Glutamatergic neuron (in vitro differentiated cells): ENCODE measurements at regions not wholly inside any gene's neighbourhood (a gene's known extent, or its start where the extent isn't known, plus 50 kb on each side); places are given as distances from the start of the nearest gene placed in this dataset.

Experiments
- DNase-seq: peaks from one replicate; pipeline ENCODE4 v3.0.0; 2022
- H3K27ac Mint-ChIP-seq: one replicate; pipeline ENCODE4 v1.8.0; 2020; ENCODE audit warnings: mild to moderate bottlenecking, mixed read lengths, inconsistent platforms; ENCODE audit not compliant: unreplicated experiment
- H3K27me3 Mint-ChIP-seq: one replicate; pipeline ENCODE4 v1.8.0; 2020; ENCODE audit warnings: mild to moderate bottlenecking, moderate library complexity, mixed read lengths, inconsistent platforms; ENCODE audit not compliant: unreplicated experiment
- H3K36me3 Mint-ChIP-seq: one replicate; pipeline ENCODE4 v1.8.0; 2020; ENCODE audit warnings: mild to moderate bottlenecking, mixed read lengths, inconsistent platforms; ENCODE audit not compliant: unreplicated experiment
- H3K4me1 Mint-ChIP-seq: one replicate; pipeline ENCODE4 v1.8.0; 2020; ENCODE audit warnings: mild to moderate bottlenecking, low read depth, mixed read lengths, inconsistent platforms; ENCODE audit not compliant: unreplicated experiment
- H3K4me3 Mint-ChIP-seq: one replicate; pipeline ENCODE4 v1.8.0; 2020; ENCODE audit warnings: mild to moderate bottlenecking, mixed read lengths, inconsistent platforms; ENCODE audit not compliant: unreplicated experiment
- H3K9me3 Mint-ChIP-seq: one replicate; pipeline ENCODE4 v1.8.0; 2020; ENCODE audit warnings: mild to moderate bottlenecking, moderate library complexity, mixed read lengths, inconsistent platforms; ENCODE audit not compliant: unreplicated experiment
- CTCF ChIP-seq: fragments of 200-600 bp; sonication (generic); IDR thresholded peaks from one replicate; pipeline ENCODE4 v1.5.0; 2021; ENCODE audit not compliant: partially characterized antibody, unreplicated experiment

- Mint-ChIP-seq H3K36me3 (no peaks in the 10 kb centered on the region), H3K27ac (no peak overlapping the region), H3K9me3 (peaks cover 2% of the 10 kb centered on the region), H3K4me1 (peaks cover 16% of the 10 kb centered on the region), H3K27me3 (no peaks in the 10 kb centered on the region), H3K4me3 (no peak overlapping the region)
- no peak for DNase-seq
- no peak for TF ChIP-seq CTCF
Measured at GRCh38 chr1:36699113-36699911, 216.6 kb upstream of the CSF3R start.

- TF ChIP-seq CTCF, result no peak
- H3K36me3 Mint-ChIP-seq, result no peaks in the 10 kb centered on the region
- H3K27ac Mint-ChIP-seq, result no peak overlapping the region
- peaks cover 6% of the 10 kb centered on the region for H3K4me1 Mint-ChIP-seq
- no peak for DNase-seq
- peaks cover 2% of the 10 kb centered on the region for H3K9me3 Mint-ChIP-seq
- H3K27me3 Mint-ChIP-seq, result peaks cover 4% of the 10 kb centered on the region
- H3K4me3 Mint-ChIP-seq, result no peak overlapping the region
Measured at GRCh38 chr1:36697836-36698605, 215.3 kb upstream of the CSF3R start.

GRCh38 chr1:36696261-36696940, 213.7 kb upstream of the CSF3R start:
- H3K27ac Mint-ChIP-seq, result no peak overlapping the region
- H3K36me3 Mint-ChIP-seq, result no peaks in the 10 kb centered on the region
- H3K4me3 Mint-ChIP-seq, result no peak overlapping the region
- no peak for TF ChIP-seq CTCF
- peaks cover 2% of the 10 kb centered on the region for H3K9me3 Mint-ChIP-seq
- H3K4me1 Mint-ChIP-seq, result peaks cover 6% of the 10 kb centered on the region
- H3K27me3 Mint-ChIP-seq, result peaks cover 4% of the 10 kb centered on the region
- DNase-seq, result no peak

GRCh38 chr1:36693603-36694002, 210.9 kb upstream of the CSF3R start:
- no peak for TF ChIP-seq CTCF
- Mint-ChIP-seq H3K36me3 (no peaks in the 10 kb centered on the region), H3K4me1 (peaks cover 4% of the 10 kb centered on the region), H3K27ac (no peak overlapping the region), H3K27me3 (peaks cover 4% of the 10 kb centered on the region), H3K9me3 (no peaks in the 10 kb centered on the region), H3K4me3 (no peak overlapping the region)
- DNase-seq, result no peak
